ENCODE measurements at regions not wholly inside any gene's neighbourhood (a gene's known extent, or its start where the extent isn't known, plus 50 kb on each side); places are given as distances from the start of the nearest gene placed in this dataset.

DNA sequence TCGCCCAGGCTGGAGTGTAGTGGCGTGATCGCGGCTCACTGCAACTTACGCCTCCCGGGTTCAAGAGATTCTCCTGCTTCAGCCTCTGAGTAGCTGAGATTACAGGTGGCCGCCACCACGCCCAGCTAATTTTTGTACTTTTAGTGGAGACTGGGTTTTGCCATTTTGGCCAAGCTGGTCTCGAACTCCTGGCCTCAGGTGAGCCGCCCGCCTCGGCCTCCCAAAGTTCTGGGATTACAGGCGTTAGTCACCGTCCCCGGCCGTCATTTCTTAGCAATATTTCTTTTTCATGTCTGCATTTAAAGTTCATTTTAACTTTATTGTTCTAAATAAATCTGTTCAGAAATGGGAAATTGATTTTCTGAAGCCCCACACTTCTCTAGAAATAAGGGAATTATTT, 597.3 kb upstream of the DDX18 start:
- TF ChIP-seq, protein P1, sequence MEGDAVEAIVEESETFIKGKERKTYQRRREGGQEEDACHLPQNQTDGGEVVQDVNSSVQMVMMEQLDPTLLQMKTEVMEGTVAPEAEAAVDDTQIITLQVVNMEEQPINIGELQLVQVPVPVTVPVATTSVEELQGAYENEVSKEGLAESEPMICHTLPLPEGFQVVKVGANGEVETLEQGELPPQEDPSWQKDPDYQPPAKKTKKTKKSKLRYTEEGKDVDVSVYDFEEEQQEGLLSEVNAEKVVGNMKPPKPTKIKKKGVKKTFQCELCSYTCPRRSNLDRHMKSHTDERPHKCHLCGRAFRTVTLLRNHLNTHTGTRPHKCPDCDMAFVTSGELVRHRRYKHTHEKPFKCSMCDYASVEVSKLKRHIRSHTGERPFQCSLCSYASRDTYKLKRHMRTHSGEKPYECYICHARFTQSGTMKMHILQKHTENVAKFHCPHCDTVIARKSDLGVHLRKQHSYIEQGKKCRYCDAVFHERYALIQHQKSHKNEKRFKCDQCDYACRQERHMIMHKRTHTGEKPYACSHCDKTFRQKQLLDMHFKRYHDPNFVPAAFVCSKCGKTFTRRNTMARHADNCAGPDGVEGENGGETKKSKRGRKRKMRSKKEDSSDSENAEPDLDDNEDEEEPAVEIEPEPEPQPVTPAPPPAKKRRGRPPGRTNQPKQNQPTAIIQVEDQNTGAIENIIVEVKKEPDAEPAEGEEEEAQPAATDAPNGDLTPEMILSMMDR (IDR thresholded peaks at IDR 0.05; ENCODE audit: low read depth, low read length) = no peak
- TF ChIP-seq EZH2phosphoT487 (IDR thresholded peaks at IDR 0.05; ENCODE audit: low read depth) = no peak

All from OCI-LY3 (cell line).